ENCODE measurements at regions not wholly inside any gene's neighbourhood (a gene's known extent, or its start where the extent isn't known, plus 50 kb on each side); places are given as distances from the start of the nearest gene placed in this dataset.

DNA sequence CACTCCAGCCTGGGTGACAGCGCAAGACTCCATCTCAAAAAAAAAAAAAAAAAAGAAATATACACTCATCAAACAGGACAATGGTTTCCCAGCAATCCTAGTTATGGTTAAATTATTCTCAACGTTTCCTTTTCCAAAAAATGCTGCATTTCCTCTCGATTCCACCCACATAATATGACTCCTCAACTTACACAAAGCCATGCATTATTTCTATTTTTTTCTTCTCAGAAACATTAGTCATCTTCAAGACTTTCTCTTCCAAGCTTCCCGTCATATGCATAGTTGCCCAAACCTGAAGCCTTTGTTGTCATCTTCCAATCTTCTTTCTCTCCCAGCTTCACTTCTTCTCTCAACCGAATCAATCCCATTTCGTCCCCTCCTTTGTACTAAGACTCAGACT lies 61.4 kb upstream of the RANBP6 start:
- TF ChIP-seq POLR2A (IDR thresholded peaks at IDR 0.05) (no peak), CTCF (IDR thresholded peaks at IDR 0.05) (no peak), EP300 (IDR thresholded peaks at IDR 0.05) (no peak)
